GM12864 (cell line): ENCODE measurements at regions not wholly inside any gene's neighbourhood (a gene's known extent, or its start where the extent isn't known, plus 50 kb on each side); places are given as distances from the start of the nearest gene placed in this dataset.

Source experiments
- DNase-seq: peaks from one replicate; pipeline ENCODE4 v3.0.0-alpha.2; 2011; ENCODE audit warnings: low read depth
- H3K4me3 ChIP-seq: 2 replicates; pipeline ENCODE4 v1.5.1; 2011; ENCODE audit warnings: mild to moderate bottlenecking, low read depth, low read length, control low read depth
- TF ChIP-seq, protein P1 (sequence below): IDR thresholded peaks from 2 replicates; pipeline ENCODE4 v1.5.1; 2011; ENCODE audit warnings: low read depth, mild to moderate bottlenecking, moderate library complexity, low read length, control low read depth, inconsistent platforms; ENCODE audit errors: missing control alignments

DNA sequence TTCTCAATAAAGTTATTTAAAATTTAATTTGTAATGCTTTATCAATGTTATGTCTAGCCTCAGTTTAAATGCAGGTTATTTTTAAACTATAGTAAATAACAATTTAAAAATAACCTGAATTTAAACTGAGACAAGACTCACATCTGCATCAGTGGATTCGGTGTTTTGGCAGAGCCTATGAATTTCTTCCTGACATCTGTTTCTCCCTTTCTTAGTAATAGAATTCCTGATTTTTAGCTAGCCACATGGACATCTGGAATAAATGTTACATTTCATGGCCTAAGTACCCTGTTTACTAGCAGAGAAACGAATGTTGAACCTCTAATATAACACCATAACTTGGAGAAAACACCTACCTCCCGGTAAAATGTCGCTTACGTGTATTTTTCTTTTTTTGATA lies 1141.6 kb upstream of the ADGRL2 start:
- DNase-seq, result no peak
- no peak overlapping the region for H3K4me3 ChIP-seq
- TF ChIP-seq, protein P1, sequence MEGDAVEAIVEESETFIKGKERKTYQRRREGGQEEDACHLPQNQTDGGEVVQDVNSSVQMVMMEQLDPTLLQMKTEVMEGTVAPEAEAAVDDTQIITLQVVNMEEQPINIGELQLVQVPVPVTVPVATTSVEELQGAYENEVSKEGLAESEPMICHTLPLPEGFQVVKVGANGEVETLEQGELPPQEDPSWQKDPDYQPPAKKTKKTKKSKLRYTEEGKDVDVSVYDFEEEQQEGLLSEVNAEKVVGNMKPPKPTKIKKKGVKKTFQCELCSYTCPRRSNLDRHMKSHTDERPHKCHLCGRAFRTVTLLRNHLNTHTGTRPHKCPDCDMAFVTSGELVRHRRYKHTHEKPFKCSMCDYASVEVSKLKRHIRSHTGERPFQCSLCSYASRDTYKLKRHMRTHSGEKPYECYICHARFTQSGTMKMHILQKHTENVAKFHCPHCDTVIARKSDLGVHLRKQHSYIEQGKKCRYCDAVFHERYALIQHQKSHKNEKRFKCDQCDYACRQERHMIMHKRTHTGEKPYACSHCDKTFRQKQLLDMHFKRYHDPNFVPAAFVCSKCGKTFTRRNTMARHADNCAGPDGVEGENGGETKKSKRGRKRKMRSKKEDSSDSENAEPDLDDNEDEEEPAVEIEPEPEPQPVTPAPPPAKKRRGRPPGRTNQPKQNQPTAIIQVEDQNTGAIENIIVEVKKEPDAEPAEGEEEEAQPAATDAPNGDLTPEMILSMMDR, result no peak

DNA sequence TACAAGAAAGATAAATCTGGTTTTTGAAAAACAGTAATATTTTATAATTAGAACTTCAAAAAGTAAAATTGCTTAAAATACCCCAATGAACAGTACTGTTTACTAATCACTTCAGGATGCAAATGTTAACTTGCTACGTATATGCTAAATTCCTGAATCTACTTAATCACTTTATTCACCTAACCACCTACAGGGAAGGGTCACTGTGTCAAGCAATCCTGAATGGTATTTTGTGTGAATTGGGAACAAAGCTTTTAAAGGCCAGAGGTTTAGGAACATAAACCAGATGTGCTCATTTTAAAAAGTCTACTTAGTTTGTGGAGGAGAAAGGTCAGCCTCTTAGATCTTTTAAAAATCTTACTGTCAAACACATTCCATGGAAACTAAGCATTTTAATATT lies 1143.0 kb upstream of the ADGRL2 start:
- TF ChIP-seq, protein P1, result no peak
- no peak for DNase-seq
- H3K4me3 ChIP-seq, result no peak overlapping the region

DNA sequence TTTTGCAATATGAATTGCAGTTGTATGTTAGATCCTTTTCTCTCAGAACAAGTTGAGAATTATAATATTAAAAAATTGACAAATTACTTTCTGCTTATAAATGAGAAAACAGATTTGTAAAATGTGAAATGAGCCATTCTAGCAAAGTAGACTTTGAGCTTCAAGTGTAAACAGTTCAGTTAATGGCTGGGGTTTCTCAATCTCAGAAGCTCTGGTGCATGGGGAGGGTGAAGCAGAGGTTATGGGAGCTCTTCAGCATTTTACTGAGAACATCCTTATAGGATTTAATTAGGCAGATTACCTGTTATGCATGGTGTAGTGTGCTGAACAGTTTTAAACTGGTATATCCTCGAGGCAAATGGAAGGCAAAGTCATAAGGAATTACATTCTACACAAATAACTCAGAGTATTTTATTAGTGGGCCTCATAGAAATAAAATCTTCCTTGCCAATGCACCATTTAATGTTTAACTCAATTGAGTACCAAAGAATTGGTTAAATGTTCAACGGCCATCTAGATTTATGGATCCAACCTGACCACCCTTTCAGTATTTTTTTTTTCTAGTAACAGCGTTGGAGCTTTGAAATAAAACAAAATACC lies 1143.6 kb upstream of the ADGRL2 start:
- TF ChIP-seq, protein P1, result no peak
- DNase-seq, result no peak
- H3K4me3 ChIP-seq, result no peak overlapping the region

DNA sequence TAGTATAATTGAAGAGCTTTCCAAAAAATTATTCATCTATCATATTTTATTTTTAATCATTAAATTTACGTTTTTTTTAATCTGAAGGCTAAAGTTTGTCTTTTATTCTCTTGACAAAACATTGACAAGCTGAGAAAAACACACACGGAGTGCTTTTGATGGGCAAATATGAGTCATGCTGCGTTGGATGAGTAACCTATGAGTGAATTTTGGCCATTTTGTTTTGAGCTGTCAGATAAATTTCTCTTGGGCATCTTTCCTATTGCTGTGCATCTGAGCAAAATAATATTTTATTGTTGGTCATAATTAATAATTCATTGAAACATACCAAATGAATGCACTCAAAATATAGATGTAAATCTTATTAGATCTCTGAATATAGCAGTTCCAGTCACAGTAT lies 1144.1 kb upstream of the ADGRL2 start:
- DNase-seq, result no peak
- TF ChIP-seq, protein P1, result no peak
- no peak overlapping the region for H3K4me3 ChIP-seq

DNA sequence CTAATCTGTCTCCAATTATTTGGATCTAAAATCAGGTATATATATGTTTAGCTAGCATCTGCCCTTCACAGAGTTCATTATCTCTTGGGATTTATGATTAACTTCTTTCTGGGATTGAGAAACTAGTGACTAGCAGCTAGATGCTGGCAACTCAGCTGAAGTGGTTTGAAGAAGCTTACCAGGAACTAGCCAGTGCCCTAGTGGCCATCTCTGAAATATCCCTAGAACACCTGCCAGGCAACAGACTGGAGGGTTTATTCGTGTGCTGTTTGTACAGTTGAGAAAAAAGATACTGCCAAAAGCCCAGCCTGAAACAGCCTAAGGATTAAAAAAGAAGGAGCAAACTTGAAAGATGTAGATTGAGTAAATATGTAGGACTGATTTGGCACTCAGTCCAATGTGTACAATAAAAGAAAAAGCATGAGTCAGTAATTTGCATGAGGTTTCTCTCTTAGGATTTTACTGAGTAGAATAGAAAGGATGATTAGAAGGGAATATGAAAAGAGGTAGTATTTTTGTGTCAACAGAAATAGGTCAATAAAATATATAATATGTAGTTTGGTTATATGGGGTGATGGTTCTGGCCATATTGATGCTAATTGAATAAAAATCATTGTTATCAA lies 1144.6 kb upstream of the ADGRL2 start:
- no peak overlapping the region for H3K4me3 ChIP-seq
- TF ChIP-seq, protein P1, result no peak
- no peak for DNase-seq

DNA sequence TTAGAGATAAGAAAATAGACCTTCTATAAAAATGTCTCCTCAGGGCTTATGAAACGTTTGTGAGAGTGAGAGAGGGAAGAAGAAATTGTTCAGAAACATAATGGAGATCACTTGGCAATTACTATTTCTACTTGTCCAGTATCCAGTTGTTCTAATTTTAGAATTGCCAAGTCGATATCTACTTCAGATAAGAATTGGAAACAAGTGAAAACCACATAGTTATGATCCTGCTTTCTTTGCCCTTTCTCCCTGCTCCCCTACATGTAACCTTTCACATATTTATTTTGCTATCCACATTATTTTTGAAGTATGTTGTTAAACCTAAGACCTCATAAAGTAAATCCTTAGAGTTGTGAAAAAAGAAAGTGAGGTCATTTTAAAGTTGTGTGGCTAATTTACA lies 1154.7 kb upstream of the ADGRL2 start:
- TF ChIP-seq, protein P1, result no peak
- DNase-seq, result no peak
- no peak overlapping the region for H3K4me3 ChIP-seq

DNA sequence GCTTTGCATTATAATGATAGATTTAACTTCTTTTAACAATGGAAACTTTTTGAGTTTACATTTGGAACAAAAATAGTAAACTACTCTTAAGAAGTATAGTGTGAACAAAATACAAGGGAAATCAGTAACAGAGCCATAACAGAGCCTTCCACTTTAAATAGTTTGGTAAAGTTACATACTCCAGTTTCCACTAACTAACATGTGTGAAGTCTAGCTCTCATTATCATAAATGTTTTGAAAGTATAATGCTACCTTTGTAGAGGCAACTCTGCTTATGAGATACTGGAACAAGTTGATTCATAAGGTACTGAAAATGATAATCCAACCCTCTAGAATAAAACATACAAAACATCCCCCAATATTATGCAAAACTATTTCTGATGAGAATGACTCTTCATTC lies 1155.1 kb upstream of the ADGRL2 start:
- H3K4me3 ChIP-seq, result no peak overlapping the region
- TF ChIP-seq, protein P1, result no peak
- DNase-seq, result no peak
